Keratinocyte (primary cell): ENCODE measurements at regions not wholly inside any gene's neighbourhood (a gene's known extent, or its start where the extent isn't known, plus 50 kb on each side); places are given as distances from the start of the nearest gene placed in this dataset.

Experiments
- DNase-seq: peaks from one replicate; pipeline ENCODE4 v3.0.0-alpha.2; 2011; ENCODE audit warnings: low read depth, missing footprints, low spot score
- FAIRE-seq: peaks from 2 replicates; lab custom pipeline; 2011; peaks lifted over from hg19 to GRCh38; lab: Jason Lieb, UNC
- H2AFZ ChIP-seq: 2 replicates; pipeline ENCODE4 v1.6.0; 2012; ENCODE audit warnings: low read length, control low read depth, inconsistent platforms; ENCODE audit not compliant: control insufficient read depth
- H3K27ac ChIP-seq: 2 replicates; pipeline ENCODE4 v1.5.1; 2011; ENCODE audit warnings: low read length; ENCODE audit not compliant: control insufficient read depth, insufficient read depth
- H3K27me3 ChIP-seq: 3 replicates; pipeline ENCODE4 v1.6.0; 2011; ENCODE audit warnings: low read length; ENCODE audit not compliant: control insufficient read depth, insufficient read depth; ENCODE audit errors: extremely low read depth
- H3K36me3 ChIP-seq, 2 experiments: 2 replicates in 1 of 2; 3 replicates in 1 of 2; pipeline ENCODE4 v1.5.1; 2011; ENCODE audit warnings: low read length in 2 of 2, mild to moderate bottlenecking in 1 of 2; ENCODE audit not compliant: control insufficient read depth in 2 of 2, insufficient read depth in 2 of 2; ENCODE audit errors: extremely low read depth in 1 of 2
- H3K4me1 ChIP-seq: 3 replicates; pipeline ENCODE4 v1.5.1; 2011; ENCODE audit warnings: low read length; ENCODE audit not compliant: control insufficient read depth, insufficient read depth; ENCODE audit errors: extremely low read depth
- H3K4me2 ChIP-seq: 3 replicates; pipeline ENCODE4 v1.6.0; 2011; ENCODE audit warnings: low read depth, low read length; ENCODE audit not compliant: control insufficient read depth, insufficient read depth; ENCODE audit errors: extremely low read depth
- H3K4me3 ChIP-seq, 3 experiments: fragments of 200-600 bp in 1 of 3; sonication (generic) in 1 of 3; 2 replicates in 2 of 3; 3 replicates in 1 of 3; pipeline ENCODE4 v1.5.1; 2011 to 2016; ENCODE audit warnings: low read length in 3 of 3, mild to moderate bottlenecking in 3 of 3, control low read depth in 2 of 3, inconsistent platforms in 1 of 3, low read depth in 1 of 3, mixed read lengths in 1 of 3, mixed run types in 1 of 3, moderate library complexity in 1 of 3; ENCODE audit not compliant: control insufficient read depth in 2 of 3, insufficient read depth in 2 of 3; ENCODE audit errors: extremely low read depth in 1 of 3
- H3K79me2 ChIP-seq: 2 replicates; pipeline ENCODE4 v1.6.0; 2012; ENCODE audit warnings: low read length; ENCODE audit not compliant: control insufficient read depth, insufficient read depth
- H3K9ac ChIP-seq: 3 replicates; pipeline ENCODE4 v1.6.0; 2011; ENCODE audit warnings: low read length; ENCODE audit not compliant: control insufficient read depth, insufficient read depth; ENCODE audit errors: extremely low read depth
- H3K9me1 ChIP-seq: 3 replicates; pipeline ENCODE4 v1.6.0; 2011; ENCODE audit warnings: low read length; ENCODE audit not compliant: control insufficient read depth, insufficient read depth; ENCODE audit errors: extremely low read depth
- H3K9me3 ChIP-seq: 2 replicates; pipeline ENCODE4 v1.5.1; 2012; ENCODE audit warnings: low read depth, low read length; ENCODE audit not compliant: control insufficient read depth
- H4K20me1 ChIP-seq: 3 replicates; pipeline ENCODE4 v1.6.0; 2011; ENCODE audit warnings: low read length; ENCODE audit not compliant: control insufficient read depth, insufficient read depth; ENCODE audit errors: extremely low read depth
- EZH2 ChIP-seq: IDR thresholded peaks from one replicate; pipeline ENCODE4 v1.6.1; 2012; ENCODE audit warnings: inconsistent platforms, mild to moderate bottlenecking, low read length, moderate library complexity
- dilution Hi-C: fragments of 300-500 bp; cut with MboI; formaldehyde crosslinking; loops from one replicate; pipeline ENCODE4 v1.7.0; 2020; ENCODE audit warnings: low sequenced_read_pairs; ENCODE audit not compliant: extremely low pct_ligation_motif_present
- TF ChIP-seq, protein P1 (sequence below), 3 experiments: IDR thresholded peaks in 1 of 3; conservative IDR thresholded peaks in 1 of 3; optimal IDR thresholded peaks in 1 of 3; 2 replicates in 2 of 3; 3 replicates in 1 of 3; pipeline versions ENCODE3 to v1.5.1; 2011; ENCODE audit warnings: low read length in 3 of 3, mild to moderate bottlenecking in 3 of 3, moderate library complexity in 2 of 3, control low read depth in 1 of 3, inconsistent platforms in 1 of 3; ENCODE audit not compliant: insufficient read depth in 2 of 3; ENCODE audit errors: extremely low read depth in 1 of 3

DNA sequence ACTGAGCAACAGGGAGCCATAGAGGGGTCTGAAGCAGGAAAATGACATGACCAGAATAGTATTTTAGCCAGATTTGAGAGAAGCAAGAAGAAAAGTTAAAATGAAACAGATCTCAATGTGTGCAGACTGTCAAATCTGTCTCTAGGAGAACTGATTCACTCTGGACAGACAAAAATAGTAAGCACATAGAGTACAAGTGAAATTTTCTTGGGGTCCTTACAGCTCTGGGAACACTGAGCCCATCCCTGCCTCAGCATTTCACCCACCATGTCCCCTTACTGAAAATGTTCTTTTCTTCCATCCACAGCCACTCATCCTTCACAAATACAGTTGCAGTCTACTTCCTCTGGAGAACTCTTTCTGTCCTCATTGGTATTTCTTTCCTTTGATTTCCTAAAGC is 359.2 kb downstream of the MTX2 start:
- Histone ChIP-seq H4K20me1 (no peaks in the 10 kb centered on the region), H3K9me1 (no peaks in the 10 kb centered on the region), H3K4me3 (no peak overlapping the region), H2AFZ (no peak overlapping the region), H3K4me1 (no peaks in the 10 kb centered on the region), H3K27ac (no peak overlapping the region), H3K79me2 (no peaks in the 10 kb centered on the region), H3K4me2 (no peak overlapping the region), H3K9me3 (no peaks in the 10 kb centered on the region), H3K27me3 (peaks cover 7% of the 10 kb centered on the region), H3K9ac (no peak overlapping the region), H3K36me3 (no peaks in the 10 kb centered on the region)
- TF ChIP-seq, protein P1, sequence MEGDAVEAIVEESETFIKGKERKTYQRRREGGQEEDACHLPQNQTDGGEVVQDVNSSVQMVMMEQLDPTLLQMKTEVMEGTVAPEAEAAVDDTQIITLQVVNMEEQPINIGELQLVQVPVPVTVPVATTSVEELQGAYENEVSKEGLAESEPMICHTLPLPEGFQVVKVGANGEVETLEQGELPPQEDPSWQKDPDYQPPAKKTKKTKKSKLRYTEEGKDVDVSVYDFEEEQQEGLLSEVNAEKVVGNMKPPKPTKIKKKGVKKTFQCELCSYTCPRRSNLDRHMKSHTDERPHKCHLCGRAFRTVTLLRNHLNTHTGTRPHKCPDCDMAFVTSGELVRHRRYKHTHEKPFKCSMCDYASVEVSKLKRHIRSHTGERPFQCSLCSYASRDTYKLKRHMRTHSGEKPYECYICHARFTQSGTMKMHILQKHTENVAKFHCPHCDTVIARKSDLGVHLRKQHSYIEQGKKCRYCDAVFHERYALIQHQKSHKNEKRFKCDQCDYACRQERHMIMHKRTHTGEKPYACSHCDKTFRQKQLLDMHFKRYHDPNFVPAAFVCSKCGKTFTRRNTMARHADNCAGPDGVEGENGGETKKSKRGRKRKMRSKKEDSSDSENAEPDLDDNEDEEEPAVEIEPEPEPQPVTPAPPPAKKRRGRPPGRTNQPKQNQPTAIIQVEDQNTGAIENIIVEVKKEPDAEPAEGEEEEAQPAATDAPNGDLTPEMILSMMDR (optimal IDR thresholded peaks at IDR 0.05 in 1 of 3, IDR thresholded peaks at IDR 0.05 in 1 of 3, conservative IDR thresholded peaks at IDR 0.05 in 1 of 3; ENCODE audit: extremely low read depth in 1 of 3, insufficient read depth in 2 of 3, low read length in 3 of 3): no peak
- no peak for TF ChIP-seq EZH2
- no peak for DNase-seq
- FAIRE-seq: no peak
- dilution Hi-C loops: loop anchor here (25.0 kb wide), 1 partner anchor 466 kb away; the partner anchor contains the start of genes HOXD3 and HOXD4

DNA sequence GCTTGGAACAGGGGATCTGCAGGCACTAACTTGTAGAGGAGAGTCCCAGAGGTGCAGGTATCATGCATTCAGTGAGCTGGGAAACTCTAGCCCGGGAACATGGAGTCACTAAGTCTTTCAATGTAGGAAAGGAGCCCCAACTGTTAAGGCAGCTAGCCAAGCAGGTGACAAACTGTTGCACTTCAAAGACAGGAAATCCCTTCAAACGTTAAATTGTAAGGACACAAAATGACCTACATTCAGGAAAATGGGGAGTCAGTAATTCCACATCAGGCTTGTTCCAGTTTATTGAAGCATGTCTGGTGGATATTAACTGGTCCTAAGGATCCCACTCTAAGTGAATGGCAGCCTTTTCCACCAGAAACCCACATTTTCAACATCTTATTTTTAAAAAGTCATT is 364.5 kb downstream of the MTX2 start:
- Histone ChIP-seq H3K9ac (no peak overlapping the region), H4K20me1 (no peaks in the 10 kb centered on the region), H3K36me3 (no peaks in the 10 kb centered on the region), H3K4me2 (no peak overlapping the region), H3K4me1 (no peaks in the 10 kb centered on the region), H3K9me3 (no peaks in the 10 kb centered on the region), H2AFZ (no peak overlapping the region), H3K9me1 (no peaks in the 10 kb centered on the region), H3K4me3 (no peak overlapping the region), H3K79me2 (no peaks in the 10 kb centered on the region), H3K27me3 (peaks cover 21% of the 10 kb centered on the region), H3K27ac (no peak overlapping the region)
- TF ChIP-seq, protein P1 (optimal IDR thresholded peaks at IDR 0.05 in 1 of 3, IDR thresholded peaks at IDR 0.05 in 1 of 3, conservative IDR thresholded peaks at IDR 0.05 in 1 of 3; ENCODE audit: extremely low read depth in 1 of 3, insufficient read depth in 2 of 3, low read length in 3 of 3): no peak
- no peak for TF ChIP-seq EZH2
- dilution Hi-C loops: loop anchor here (25.0 kb wide), 1 partner anchor 471 kb away; the partner anchor contains the start of genes HOXD3 and HOXD4
- FAIRE-seq (no peak), DNase-seq (no peak)
